ENCODE measurements at regions not wholly inside any gene's neighbourhood (a gene's known extent, or its start where the extent isn't known, plus 50 kb on each side); places are given as distances from the start of the nearest gene placed in this dataset.

GRCh38 chr5:167759057-167759821 is 532.2 kb upstream of the WWC1 start:
- TF ChIP-seq CTCF (IDR thresholded peaks at IDR 0.05) (no peak), ZFX (IDR thresholded peaks at IDR 0.05; ENCODE audit: borderline replicate concordance) (no peak)
